Suprapubic skin (tissue), 4 donors: ENCODE measurements at regions not wholly inside any gene's neighbourhood (a gene's known extent, or its start where the extent isn't known, plus 50 kb on each side); places are given as distances from the start of the nearest gene placed in this dataset.

Source experiments
- EP300 ChIP-seq: sonication (generic); formaldehyde crosslinking; IDR thresholded peaks from one replicate; pipeline ENCODE4 v1.6.1; 2017; ENCODE audit warnings: antibody characterized with exemption
- POLR2AphosphoS5 ChIP-seq, 3 donors: sonication (generic); formaldehyde crosslinking; IDR thresholded peaks; one replicate each; pipeline ENCODE4 v1.6.1; 2017; ENCODE audit warnings: antibody characterized with exemption in 3 of 3

GRCh38 chr3:139267300-139268246 is 76.2 kb upstream of the MRPS22 start:
- TF ChIP-seq EP300, result no peak
- TF ChIP-seq POLR2AphosphoS5 (IDR thresholded peaks at IDR 0.05), result no peak
